GM19351 (cell line): ENCODE measurements at regions not wholly inside any gene's neighbourhood (a gene's known extent, or its start where the extent isn't known, plus 50 kb on each side); places are given as distances from the start of the nearest gene placed in this dataset.
"Not testable (repeated sequence)": the region's sequence is repeated elsewhere in the genome, so short reads cannot be mapped to it uniquely, and the experiment has no call there.

Source experiments
- ATAC-seq: cut with Tn5 transposase; IDR thresholded peaks from one replicate; pipeline ENCODE4 v1.9.1; 2021; ENCODE audit warnings: mild to moderate bottlenecking, moderate library complexity; ENCODE audit not compliant: unreplicated experiment

DNA sequence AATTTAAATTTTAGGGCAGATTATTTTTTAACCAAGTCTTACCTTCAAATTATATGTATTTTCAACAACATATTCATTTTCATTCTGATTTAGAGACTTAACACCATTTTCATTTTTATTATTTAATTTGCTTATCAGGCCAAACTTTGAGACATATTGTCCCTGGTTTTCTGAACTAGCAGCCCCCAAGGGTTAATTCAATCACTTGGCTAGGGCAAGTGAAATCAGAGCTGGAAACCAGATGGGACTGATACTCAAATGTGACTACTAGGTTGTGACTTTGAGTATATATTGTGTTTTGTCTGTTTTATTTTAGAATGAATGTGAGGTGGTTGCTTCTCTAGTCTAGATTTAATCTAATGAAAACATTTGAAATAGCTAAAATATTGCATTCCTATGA lies 198.9 kb upstream of the PTGFR start:
- no peak for ATAC-seq

- ATAC-seq = no peak
Measured at GRCh38 chr1:78292361-78292760, 198.4 kb upstream of the PTGFR start.

- no peak for ATAC-seq
Measured at GRCh38 chr1:78297836-78298235, 192.9 kb upstream of the PTGFR start.

DNA sequence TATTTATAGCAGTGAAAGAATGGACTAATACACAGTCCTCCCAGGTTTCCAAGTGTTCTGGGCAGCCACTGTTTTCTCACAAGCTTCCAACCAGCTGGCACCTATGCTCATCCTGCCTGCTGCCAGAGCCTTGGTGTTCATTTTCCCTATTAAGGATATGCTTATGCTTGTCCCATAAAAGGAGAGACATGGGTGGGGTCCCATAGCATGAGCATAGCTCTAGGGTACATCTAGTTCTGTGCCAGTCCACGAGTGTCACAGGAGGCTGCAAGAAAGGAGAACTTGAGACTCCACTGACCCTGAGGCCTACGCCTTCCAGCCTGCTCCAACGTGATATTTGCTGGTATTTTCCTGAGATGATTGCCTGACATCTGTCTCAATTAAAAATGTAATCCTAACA lies 192.4 kb upstream of the PTGFR start:
- ATAC-seq = no peak

DNA sequence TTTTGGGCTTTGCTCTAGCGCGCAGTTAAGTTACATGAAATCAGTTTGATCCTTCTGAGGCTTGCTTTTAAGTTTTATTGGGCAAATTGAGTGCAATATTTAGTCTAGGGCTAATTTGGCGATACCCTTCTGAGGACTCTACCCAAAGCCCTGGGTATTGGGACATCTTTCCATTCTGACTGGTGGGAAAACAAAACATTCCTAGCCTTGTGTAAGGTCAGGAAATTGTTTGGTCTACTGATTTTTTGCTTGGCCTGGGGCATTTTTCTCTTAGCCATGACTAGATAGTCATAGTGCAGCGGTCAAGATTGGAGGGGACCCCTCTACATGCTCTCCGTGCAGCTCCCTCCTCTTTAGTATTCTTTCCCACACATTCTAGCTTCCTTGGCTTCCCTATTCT lies 189.6 kb upstream of the PTGFR start:
- ATAC-seq = no peak

DNA sequence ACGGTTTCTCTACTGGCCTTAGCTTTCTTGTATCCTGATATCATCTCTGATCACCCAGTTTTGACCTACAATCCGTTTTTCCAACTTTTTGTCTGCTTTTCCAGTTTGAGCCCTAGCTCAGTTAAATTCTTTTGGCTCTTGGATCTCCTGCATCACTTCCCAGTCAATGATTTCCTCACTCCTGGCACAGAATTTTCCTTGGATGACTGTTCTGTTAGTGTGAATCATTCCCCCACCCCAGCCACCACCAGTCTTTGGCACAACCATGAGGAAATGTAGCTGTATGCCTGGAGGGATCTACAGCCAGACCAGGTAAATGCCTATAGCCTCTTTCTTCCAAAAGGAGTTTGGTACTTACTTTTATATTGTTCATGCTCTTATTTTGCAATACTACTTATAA lies 187.2 kb upstream of the PTGFR start:
- ATAC-seq = no peak

- ATAC-seq = no peak
Measured at GRCh38 chr1:78304341-78304740, 186.4 kb upstream of the PTGFR start.

GRCh38 chr1:78304761-78305160 lies 186.0 kb upstream of the PTGFR start:
- ATAC-seq = no peak

DNA sequence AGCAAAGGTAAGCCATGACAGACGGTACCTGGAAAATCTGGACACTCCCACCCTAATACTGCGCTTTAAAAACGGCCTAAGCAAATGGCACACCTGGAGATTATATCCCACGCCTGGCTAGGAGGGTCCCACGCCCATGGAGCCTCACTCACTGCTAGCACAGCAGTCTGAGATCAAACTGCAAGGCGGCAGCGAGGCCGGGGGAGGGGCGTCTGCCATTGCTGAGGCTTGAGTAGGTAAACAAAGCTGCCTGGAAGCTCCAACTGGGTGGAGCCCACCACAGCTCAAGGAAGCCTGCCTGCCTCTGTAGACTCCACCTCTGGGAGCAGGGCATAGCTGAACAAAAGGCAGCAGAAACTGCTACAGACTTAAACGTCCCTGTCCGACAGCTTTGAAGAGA lies 180.5 kb upstream of the PTGFR start:
- ATAC-seq = not testable (repeated sequence)

GRCh38 chr1:78318011-78318410 lies 172.8 kb upstream of the PTGFR start:
- ATAC-seq = no peak

DNA sequence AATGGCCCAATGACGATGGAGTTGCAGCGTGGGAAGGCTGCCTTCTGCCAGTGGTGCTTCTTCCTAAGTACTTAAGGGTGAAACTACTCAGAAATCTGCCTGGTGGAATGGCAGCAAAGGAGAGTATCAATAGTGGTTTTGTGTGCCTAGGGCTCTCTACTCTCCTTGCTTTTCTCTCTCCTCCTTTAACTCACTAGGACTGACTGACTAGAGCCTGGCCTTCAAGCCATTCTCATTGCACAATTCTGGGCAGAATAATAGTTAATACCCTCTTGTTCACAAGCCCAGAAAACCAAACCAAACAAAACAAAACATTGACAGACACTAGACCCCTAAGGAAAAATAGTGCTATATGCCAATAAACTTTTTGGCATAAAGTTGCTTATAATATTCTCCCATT lies 171.2 kb upstream of the PTGFR start:
- ATAC-seq = no peak

DNA sequence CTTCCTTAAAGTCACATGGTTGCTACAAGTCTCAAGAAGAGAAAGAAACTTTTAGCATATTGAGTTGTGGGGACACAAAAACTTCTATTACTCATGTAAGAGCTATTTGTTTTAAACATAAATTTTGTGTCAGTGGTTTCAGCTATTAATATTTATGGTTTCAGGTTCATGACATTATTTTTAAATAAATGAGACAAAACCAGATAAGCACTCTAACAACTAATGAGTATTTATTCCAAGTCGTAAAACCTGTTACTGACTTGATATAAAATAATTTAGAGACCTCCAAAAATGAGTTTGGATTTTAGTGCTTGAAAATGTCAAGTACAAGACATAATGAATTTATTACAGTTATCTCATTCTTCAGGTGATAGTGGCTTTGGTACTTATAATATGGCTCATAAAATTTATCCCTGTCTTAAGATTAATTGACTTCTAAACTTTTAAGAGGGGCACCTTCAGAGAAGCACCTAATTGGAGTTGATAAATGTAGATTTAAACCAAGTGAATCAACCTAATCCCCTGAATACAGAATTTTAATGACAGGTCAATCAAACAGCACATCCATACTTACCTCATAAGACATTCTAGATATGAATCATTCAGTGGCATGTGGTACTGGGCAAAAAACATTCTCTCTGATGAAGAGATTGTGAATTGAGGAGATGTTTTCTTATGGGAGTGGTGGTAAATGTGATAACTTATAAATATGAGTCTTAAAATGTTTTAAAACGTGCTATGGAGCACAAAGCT lies 167.7 kb upstream of the PTGFR start:
- no peak for ATAC-seq

DNA sequence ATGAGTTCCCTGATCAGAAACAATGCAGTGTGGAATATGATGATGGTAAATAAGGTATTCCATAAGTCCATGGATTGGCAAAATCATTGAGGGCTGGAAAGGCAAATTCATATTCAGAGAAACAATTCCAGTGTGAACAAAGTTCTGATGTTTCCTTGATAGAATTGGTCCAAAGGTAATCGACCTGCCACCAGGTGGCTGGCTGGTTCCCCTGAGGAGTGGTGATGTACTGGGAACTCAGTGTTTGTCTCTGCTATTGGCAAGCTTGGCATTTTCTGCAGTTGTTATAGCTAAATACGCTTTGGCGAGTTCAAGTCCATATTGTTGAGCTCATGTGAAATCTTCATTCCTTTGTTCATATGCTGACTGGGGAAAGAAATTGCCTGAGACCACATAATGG lies 165.5 kb upstream of the PTGFR start:
- ATAC-seq = no peak

- no peak for ATAC-seq
Measured at GRCh38 chr1:78329475-78329874, 161.3 kb upstream of the PTGFR start.

- ATAC-seq = no peak
Measured at GRCh38 chr1:78331799-78332198, 159.0 kb upstream of the PTGFR start.

- ATAC-seq = peak; percentile 97
Measured at GRCh38 chr1:78333502-78333901, 157.3 kb upstream of the PTGFR start.

DNA sequence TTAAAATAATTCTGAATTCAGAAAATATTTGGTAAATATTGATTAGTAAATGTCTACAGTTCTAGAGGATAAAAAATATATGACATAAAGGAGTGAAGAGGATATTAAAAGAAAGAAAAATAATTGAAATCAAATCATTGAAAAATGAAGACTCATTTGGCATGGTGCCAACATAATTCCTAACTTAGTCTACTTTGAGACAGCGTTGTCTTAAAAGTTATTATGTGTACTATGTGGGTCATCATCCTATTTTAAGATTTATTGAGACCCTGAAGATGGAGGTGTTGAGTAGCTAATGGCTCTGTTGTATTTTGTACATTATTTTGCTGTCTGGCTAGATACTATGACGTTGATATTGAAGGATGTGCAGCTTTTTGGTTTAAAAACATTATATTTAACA lies 156.7 kb upstream of the PTGFR start:
- ATAC-seq = no peak

- no peak for ATAC-seq
Measured at GRCh38 chr1:78334952-78335351, 155.8 kb upstream of the PTGFR start.

DNA sequence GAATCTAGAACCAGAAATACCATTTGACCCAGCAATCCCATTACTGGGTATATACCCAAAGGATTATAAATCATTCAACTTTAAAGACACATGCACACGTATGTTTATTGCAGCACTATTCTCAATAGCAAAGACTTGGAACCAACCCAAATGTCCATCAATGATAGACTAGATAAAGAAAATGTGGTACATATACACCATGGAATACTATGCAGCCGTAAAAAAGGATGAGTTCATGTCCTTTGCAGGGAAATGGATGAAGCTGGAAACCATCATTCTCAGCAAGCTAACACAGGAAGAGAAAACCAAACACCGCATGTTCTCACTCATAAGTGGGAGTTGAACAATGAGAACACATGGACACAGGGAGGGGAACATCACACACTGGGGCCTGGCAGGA lies 154.0 kb upstream of the PTGFR start:
- ATAC-seq = not testable (repeated sequence)

DNA sequence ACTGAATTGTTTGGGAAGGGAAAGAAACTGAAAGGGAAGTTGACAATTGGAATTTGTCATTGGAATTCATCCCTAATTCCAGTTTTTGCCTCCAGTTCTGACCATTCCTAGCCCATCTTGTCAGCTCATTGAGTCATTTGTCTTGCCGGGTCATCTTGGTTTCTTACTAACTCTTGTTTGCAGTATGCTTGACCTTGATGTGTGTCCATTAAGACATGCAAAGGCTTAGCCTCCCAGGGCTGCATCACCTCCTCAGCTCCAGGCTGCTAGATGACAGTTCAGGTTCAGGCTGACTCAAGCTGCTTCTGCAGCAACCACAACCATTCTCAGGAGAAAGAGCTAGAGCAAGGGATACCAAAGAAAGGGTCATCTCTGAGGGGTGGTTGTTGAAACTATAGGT lies 151.3 kb upstream of the PTGFR start:
- ATAC-seq = no peak

- ATAC-seq = no peak
Measured at GRCh38 chr1:78340006-78340405, 150.8 kb upstream of the PTGFR start.

DNA sequence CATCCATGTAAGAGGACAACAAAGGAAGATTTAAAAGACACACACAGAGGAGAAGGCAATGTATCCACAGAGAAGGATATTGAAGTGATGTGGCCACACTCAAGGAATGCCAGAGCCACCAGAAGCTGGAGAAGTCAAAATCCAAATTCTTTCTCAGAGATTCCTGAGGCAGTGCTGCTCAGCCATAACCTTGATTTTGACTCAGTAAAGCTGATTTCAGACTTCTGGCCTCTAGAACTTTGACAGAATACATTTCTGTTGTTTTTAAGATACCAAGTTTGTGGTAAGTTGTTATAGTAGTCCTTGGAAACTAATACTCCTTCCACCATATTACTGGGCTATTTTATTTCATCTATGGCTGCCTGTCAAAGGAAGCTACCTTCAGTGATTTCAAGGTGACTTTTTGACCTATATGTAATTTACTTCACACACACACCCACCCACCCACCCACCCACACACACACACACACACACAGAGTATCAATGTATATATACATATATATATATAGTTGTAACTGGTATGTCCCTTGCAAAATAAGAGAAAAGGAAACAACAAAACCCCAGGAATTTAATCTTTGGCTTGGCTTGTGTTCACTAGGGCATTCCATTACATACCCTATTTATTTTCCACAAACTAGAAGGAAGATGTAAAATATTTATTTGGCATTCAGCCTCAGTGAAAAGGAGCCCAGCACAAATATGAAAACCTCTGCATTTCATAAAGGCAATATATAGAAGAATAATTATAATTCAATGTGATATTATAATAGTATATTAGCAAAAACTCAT lies 142.1 kb upstream of the PTGFR start:
- no peak for ATAC-seq
